ENCODE measurements at regions not wholly inside any gene's neighbourhood (a gene's known extent, or its start where the extent isn't known, plus 50 kb on each side); places are given as distances from the start of the nearest gene placed in this dataset.

DNA sequence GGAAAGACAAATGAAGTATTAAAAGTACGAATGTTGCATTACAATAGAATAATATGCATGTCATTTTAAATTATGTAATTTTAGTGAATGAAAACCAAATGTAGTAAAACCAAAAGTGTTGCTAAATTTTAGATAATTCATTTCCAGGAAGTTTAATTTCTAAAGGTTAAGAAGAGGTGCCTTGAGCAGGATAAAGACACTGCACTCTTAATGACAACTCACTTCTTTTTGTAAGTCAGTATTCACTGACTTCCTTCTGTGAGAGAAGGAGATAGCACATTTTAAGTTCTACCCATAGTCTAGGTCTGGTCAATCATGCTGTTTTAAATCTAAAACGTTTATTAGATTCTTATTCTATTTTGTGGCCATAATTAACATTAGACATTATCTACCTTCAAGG lies 160.2 kb downstream of the CRPPA start:
- CTCF ChIA-PET (ENCODE audit: low intra/inter-chr PET ratio): no interaction called here
- peak; percentile 59 for ATAC-seq
- DNase-seq (ENCODE audit: extremely low read depth in 1 of 4, low spot score in 3 of 4): peak in 2 of 4 experiments; percentile 29 to 57
- peaks cover under 1% of the 10 kb centered on the region; the same call in 1 of the 2 replicates for H3K9me3 ChIP-seq (replicated peaks; ENCODE audit: control insufficient read depth, insufficient read depth, low read depth, low read length)
- peak overlapping the region in 1 of 2 experiments; percentile 92; a peak in 2 of 4 replicates for H3K9ac ChIP-seq (ENCODE audit: insufficient read depth in 1 of 2, low read depth in 2 of 2, low read length in 2 of 2)
- POLR2A ChIA-PET: interaction anchor here (0.6 to 1.2 kb wide), 2 partner anchors 11 to 102 kb away, joined by 3 read pairs; no protein-coding TSS in a partner anchor
- H3K4me3 ChIP-seq: 0 out of 2 replicates have a peak overlapping the region, but pooled peaks have one; percentile 49
- H2AFZ ChIP-seq (ENCODE audit: low read depth, low read length): 0 out of 2 replicates have a peak overlapping the region, but pooled peaks have one; percentile 21
- peaks cover 31% of the 10 kb centered on the region for H3K36me3 ChIP-seq (ENCODE audit: control insufficient read depth, insufficient read depth, low read length)
- no peak overlapping the region for H3K4me2 ChIP-seq (ENCODE audit: insufficient read depth, low read length)
- H3K79me2 ChIP-seq (ENCODE audit: control insufficient read depth, insufficient read depth, low read length): peaks cover 46% of the 10 kb centered on the region
- H3K27ac ChIP-seq (ENCODE audit: extremely low read depth, low read depth, low read length): peak overlapping the region; percentile 93
- WGBS (ENCODE audit: insufficient coverage, low coverage, missing lambda C conversion rate): 0% methylated on average over 2 of the region's 2 CpGs
- intact Hi-C loops (cut with micrococcal nuclease) (loop anchor here (2.0 to 10.0 kb wide), 3 partner anchors 232 to 494 kb away; partner anchors contain the start of genes ANKMY2 and TSPAN13), in situ Hi-C loops (cut with MboI) (loop anchor here (10.0 kb wide), 1 partner anchor 304 kb away; no protein-coding TSS in a partner anchor)
- no peaks in the 10 kb centered on the region for H4K20me1 ChIP-seq (replicated peaks; ENCODE audit: control insufficient read depth, insufficient read depth, low read length)
- BruUV-seq (replicated peaks): no TSS peak
- peaks cover 0 to 27% of the 10 kb centered on the region in 2 experiments; a peak in 3 of 5 replicates for H3K4me1 ChIP-seq (replicated peaks in 1 of 2; ENCODE audit: control insufficient read depth in 2 of 2, insufficient read depth in 2 of 2, low read length in 2 of 2)
- FAIRE-seq: no peak
- H3K27me3 ChIP-seq (ENCODE audit: control insufficient read depth in 2 of 2, insufficient read depth in 2 of 2, low read length in 2 of 2): no peaks in the 10 kb centered on the region
- H3K9me1 ChIP-seq (ENCODE audit: control insufficient read depth, insufficient read depth, low read length): no peaks in the 10 kb centered on the region
- no peak for TF ChIP-seq ZNF143 (CRISPR knock-in tag; IDR thresholded peaks at IDR 0.05)
- no peak for TF ChIP-seq RBM14 (IDR thresholded peaks at IDR 0.05; ENCODE audit: borderline replicate concordance, insufficient read depth, low read depth, low read length)
- TF ChIP-seq, protein P1, sequence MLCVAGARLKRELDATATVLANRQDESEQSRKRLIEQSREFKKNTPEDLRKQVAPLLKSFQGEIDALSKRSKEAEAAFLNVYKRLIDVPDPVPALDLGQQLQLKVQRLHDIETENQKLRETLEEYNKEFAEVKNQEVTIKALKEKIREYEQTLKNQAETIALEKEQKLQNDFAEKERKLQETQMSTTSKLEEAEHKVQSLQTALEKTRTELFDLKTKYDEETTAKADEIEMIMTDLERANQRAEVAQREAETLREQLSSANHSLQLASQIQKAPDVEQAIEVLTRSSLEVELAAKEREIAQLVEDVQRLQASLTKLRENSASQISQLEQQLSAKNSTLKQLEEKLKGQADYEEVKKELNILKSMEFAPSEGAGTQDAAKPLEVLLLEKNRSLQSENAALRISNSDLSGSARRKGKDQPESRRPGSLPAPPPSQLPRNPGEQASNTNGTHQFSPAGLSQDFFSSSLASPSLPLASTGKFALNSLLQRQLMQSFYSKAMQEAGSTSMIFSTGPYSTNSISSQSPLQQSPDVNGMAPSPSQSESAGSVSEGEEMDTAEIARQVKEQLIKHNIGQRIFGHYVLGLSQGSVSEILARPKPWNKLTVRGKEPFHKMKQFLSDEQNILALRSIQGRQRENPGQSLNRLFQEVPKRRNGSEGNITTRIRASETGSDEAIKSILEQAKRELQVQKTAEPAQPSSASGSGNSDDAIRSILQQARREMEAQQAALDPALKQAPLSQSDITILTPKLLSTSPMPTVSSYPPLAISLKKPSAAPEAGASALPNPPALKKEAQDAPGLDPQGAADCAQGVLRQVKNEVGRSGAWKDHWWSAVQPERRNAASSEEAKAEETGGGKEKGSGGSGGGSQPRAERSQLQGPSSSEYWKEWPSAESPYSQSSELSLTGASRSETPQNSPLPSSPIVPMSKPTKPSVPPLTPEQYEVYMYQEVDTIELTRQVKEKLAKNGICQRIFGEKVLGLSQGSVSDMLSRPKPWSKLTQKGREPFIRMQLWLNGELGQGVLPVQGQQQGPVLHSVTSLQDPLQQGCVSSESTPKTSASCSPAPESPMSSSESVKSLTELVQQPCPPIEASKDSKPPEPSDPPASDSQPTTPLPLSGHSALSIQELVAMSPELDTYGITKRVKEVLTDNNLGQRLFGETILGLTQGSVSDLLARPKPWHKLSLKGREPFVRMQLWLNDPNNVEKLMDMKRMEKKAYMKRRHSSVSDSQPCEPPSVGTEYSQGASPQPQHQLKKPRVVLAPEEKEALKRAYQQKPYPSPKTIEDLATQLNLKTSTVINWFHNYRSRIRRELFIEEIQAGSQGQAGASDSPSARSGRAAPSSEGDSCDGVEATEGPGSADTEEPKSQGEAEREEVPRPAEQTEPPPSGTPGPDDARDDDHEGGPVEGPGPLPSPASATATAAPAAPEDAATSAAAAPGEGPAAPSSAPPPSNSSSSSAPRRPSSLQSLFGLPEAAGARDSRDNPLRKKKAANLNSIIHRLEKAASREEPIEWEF (CRISPR knock-in tag; IDR thresholded peaks at IDR 0.05): peak; percentile 66; the same call in 1 of the 2 replicates
- TF ChIP-seq, protein P2, sequence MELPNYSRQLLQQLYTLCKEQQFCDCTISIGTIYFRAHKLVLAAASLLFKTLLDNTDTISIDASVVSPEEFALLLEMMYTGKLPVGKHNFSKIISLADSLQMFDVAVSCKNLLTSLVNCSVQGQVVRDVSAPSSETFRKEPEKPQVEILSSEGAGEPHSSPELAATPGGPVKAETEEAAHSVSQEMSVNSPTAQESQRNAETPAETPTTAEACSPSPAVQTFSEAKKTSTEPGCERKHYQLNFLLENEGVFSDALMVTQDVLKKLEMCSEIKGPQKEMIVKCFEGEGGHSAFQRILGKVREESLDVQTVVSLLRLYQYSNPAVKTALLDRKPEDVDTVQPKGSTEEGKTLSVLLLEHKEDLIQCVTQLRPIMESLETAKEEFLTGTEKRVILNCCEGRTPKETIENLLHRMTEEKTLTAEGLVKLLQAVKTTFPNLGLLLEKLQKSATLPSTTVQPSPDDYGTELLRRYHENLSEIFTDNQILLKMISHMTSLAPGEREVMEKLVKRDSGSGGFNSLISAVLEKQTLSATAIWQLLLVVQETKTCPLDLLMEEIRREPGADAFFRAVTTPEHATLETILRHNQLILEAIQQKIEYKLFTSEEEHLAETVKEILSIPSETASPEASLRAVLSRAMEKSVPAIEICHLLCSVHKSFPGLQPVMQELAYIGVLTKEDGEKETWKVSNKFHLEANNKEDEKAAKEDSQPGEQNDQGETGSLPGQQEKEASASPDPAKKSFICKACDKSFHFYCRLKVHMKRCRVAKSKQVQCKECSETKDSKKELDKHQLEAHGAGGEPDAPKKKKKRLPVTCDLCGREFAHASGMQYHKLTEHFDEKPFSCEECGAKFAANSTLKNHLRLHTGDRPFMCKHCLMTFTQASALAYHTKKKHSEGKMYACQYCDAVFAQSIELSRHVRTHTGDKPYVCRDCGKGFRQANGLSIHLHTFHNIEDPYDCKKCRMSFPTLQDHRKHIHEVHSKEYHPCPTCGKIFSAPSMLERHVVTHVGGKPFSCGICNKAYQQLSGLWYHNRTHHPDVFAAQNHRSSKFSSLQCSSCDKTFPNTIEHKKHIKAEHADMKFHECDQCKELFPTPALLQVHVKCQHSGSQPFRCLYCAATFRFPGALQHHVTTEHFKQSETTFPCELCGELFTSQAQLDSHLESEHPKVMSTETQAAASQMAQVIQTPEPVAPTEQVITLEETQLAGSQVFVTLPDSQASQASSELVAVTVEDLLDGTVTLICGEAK (IDR thresholded peaks at IDR 0.05): no peak
- TF ChIP-seq, protein P2 (CRISPR knock-in tag; IDR thresholded peaks at IDR 0.05): no peak
- no peak for TF ChIP-seq HOXB6 (CRISPR knock-in tag; IDR thresholded peaks at IDR 0.05; ENCODE audit: borderline replicate concordance)
- TF ChIP-seq EP300 (IDR thresholded peaks at IDR 0.05; ENCODE audit: low read length): peak; percentile 33; the same call in 1 of the 2 replicates
- TF ChIP-seq PURB (CRISPR knock-in tag; IDR thresholded peaks at IDR 0.05; ENCODE audit: low read depth): no peak
